ENCODE measurements at regions not wholly inside any gene's neighbourhood (a gene's known extent, or its start where the extent isn't known, plus 50 kb on each side); places are given as distances from the start of the nearest gene placed in this dataset.

- ChIA-PET CTCF (interaction anchor here (0.6 kb wide), 1 partner anchor 211 kb away, joined by 3 read pairs; no protein-coding TSS in a partner anchor), POLR2A (no interaction called here)
- DNase-seq (ENCODE audit: extremely low spot score): no peak
- no peak for TF ChIP-seq SP1 (IDR thresholded peaks at IDR 0.05)
- TF ChIP-seq ELF4 (IDR thresholded peaks at IDR 0.05): no peak
- TF ChIP-seq ARNT (IDR thresholded peaks at IDR 0.05): no peak
- TF ChIP-seq LEF1 (IDR thresholded peaks at IDR 0.05; ENCODE audit: borderline replicate concordance): no peak
- TF ChIP-seq NFRKB (IDR thresholded peaks at IDR 0.05): no peak
- no peak for TF ChIP-seq HDGF (IDR thresholded peaks at IDR 0.05; ENCODE audit: borderline replicate concordance)
Measured at GRCh38 chr13:63209330-63210017, 1793.8 kb upstream of the PCDH20 start.

DNA sequence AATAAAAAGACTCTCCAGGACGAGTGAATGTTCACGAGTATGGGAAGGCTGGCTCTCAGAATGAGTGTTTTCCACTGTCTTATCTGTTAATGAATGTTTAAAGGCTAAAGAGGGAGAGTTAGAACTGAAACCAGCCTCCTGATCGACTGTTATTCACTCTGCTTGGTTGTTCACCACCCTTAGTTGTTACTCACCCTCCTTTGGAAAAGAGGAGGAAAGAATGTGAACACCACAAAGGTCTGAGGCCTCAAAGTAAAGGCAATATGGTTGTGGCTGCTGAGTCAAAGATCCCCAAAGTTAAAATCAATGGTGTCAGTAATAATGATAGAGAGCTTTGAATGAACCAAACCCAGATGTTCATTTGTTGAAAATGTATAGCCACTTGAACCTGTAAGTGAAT lies 1793.2 kb upstream of the PCDH20 start:
- POLR2A ChIA-PET: no interaction called here
- CTCF ChIA-PET: interaction anchor here (0.6 kb wide), 1 partner anchor 212 kb away, joined by 3 read pairs; no protein-coding TSS in a partner anchor

DNA sequence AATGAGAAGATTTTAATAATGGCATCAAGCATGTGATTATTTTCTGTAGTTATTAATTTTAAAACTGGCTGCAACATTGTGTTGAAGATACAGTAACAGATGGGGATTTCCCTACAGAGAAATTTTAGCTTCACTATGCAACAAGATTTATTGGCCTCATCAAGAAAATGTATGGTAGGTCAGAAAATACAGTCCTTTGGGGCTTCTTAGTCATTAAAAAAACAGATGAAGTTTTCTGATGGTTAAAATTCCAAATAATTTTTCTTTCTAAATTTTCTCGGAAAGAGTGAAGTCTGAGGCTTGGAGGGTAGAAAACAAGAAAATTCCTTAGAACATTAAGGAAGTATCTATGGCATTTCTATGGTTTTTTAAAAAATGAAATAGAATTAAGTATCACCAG lies 1790.8 kb upstream of the PCDH20 start:
- no peak for TF ChIP-seq L3MBTL2 (conservative IDR thresholded peaks at IDR 0.05)
- TF ChIP-seq NFRKB (IDR thresholded peaks at IDR 0.05): no peak
- no peak for TF ChIP-seq TARDBP (IDR thresholded peaks at IDR 0.05)
- no peak for TF ChIP-seq PKNOX1 (IDR thresholded peaks at IDR 0.05)
- no peak for TF ChIP-seq SUZ12 (IDR thresholded peaks at IDR 0.05)
- no peak for TF ChIP-seq ARNT (IDR thresholded peaks at IDR 0.05)
- no peak for TF ChIP-seq ELF4 (IDR thresholded peaks at IDR 0.05)
- TF ChIP-seq HDGF (IDR thresholded peaks at IDR 0.05; ENCODE audit: borderline replicate concordance): no peak
- TF ChIP-seq SP1 (IDR thresholded peaks at IDR 0.05): no peak
- TF ChIP-seq FOXA1 (IDR thresholded peaks at IDR 0.05): no peak
- no peak for TF ChIP-seq CTBP1 (IDR thresholded peaks at IDR 0.05; ENCODE audit: borderline replicate concordance)
- TF ChIP-seq FOXK2 (IDR thresholded peaks at IDR 0.05): no peak
- TF ChIP-seq LEF1 (IDR thresholded peaks at IDR 0.05; ENCODE audit: borderline replicate concordance): no peak
- TF ChIP-seq ZNF384 (IDR thresholded peaks at IDR 0.05): no peak
- TF ChIP-seq BHLHE40 (IDR thresholded peaks at IDR 0.05; ENCODE audit: borderline replicate concordance): no peak
- TF ChIP-seq FOXM1 (IDR thresholded peaks at IDR 0.05; ENCODE audit: borderline replicate concordance): no peak
- CTCF ChIA-PET: interaction anchor here (0.7 kb wide), 1 partner anchor 123 kb away, joined by 3 read pairs; no protein-coding TSS in a partner anchor
- POLR2A ChIA-PET: no interaction called here
- no peak for DNase-seq (ENCODE audit: extremely low spot score)

More for the DNA sequence above, 1793.2 kb upstream of the PCDH20 start:
- no peak for DNase-seq (ENCODE audit: extremely low spot score)
- no peak for TF ChIP-seq FOXK2 (IDR thresholded peaks at IDR 0.05)
- TF ChIP-seq ZNF384 (IDR thresholded peaks at IDR 0.05): no peak
- no peak for TF ChIP-seq LEF1 (IDR thresholded peaks at IDR 0.05; ENCODE audit: borderline replicate concordance)
- TF ChIP-seq NFRKB (IDR thresholded peaks at IDR 0.05): no peak
- TF ChIP-seq TARDBP (IDR thresholded peaks at IDR 0.05): no peak
- no peak for TF ChIP-seq SP1 (IDR thresholded peaks at IDR 0.05)
- TF ChIP-seq ARNT (IDR thresholded peaks at IDR 0.05): no peak
- TF ChIP-seq L3MBTL2 (conservative IDR thresholded peaks at IDR 0.05): no peak
- no peak for TF ChIP-seq BHLHE40 (IDR thresholded peaks at IDR 0.05; ENCODE audit: borderline replicate concordance)
- no peak for TF ChIP-seq HDGF (IDR thresholded peaks at IDR 0.05; ENCODE audit: borderline replicate concordance)
- no peak for TF ChIP-seq PKNOX1 (IDR thresholded peaks at IDR 0.05)
- no peak for TF ChIP-seq SUZ12 (IDR thresholded peaks at IDR 0.05)
- TF ChIP-seq FOXA1 (IDR thresholded peaks at IDR 0.05): no peak
- TF ChIP-seq CTBP1 (IDR thresholded peaks at IDR 0.05; ENCODE audit: borderline replicate concordance): no peak
- no peak for TF ChIP-seq ELF4 (IDR thresholded peaks at IDR 0.05)
- TF ChIP-seq FOXM1 (IDR thresholded peaks at IDR 0.05; ENCODE audit: borderline replicate concordance): no peak

GRCh38 chr13:63201493-63201892 lies 1785.8 kb upstream of the PCDH20 start:
- TF ChIP-seq FOXM1 (IDR thresholded peaks at IDR 0.05; ENCODE audit: borderline replicate concordance) (no peak), BHLHE40 (IDR thresholded peaks at IDR 0.05; ENCODE audit: borderline replicate concordance) (no peak)
- ChIA-PET CTCF (interaction anchor here (0.5 kb wide), 1 partner anchor 435 kb away, joined by 3 read pairs; no protein-coding TSS in a partner anchor), POLR2A (no interaction called here)
- DNase-seq (ENCODE audit: extremely low spot score): no peak

DNA sequence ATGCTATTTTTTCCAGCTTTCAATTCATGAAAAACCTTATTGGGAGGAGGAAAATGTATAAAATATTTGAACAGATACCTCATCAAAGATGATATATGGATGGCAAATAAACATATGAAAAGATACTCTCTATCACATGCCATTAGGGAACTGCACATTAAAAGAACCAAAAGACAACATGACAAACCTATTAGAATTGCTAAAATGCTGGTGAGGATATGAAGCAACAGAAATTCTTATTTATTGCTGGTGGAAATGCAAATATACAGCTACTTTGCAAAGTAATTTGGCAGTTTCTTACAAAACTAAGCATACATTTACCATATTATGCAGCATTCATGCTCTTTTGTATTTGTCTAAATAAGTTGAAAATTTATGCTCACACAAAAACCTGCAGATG lies 1783.9 kb upstream of the PCDH20 start:
- DNase-seq (ENCODE audit: extremely low spot score): no peak
- POLR2A ChIA-PET: no interaction called here
- TF ChIP-seq PKNOX1 (IDR thresholded peaks at IDR 0.05) (no peak), ZNF384 (IDR thresholded peaks at IDR 0.05) (no peak), BHLHE40 (IDR thresholded peaks at IDR 0.05; ENCODE audit: borderline replicate concordance) (no peak)
- CTCF ChIA-PET: interaction anchor here (1.0 kb wide), 1 partner anchor 9 kb away, joined by 3 read pairs; no protein-coding TSS in a partner anchor

DNA sequence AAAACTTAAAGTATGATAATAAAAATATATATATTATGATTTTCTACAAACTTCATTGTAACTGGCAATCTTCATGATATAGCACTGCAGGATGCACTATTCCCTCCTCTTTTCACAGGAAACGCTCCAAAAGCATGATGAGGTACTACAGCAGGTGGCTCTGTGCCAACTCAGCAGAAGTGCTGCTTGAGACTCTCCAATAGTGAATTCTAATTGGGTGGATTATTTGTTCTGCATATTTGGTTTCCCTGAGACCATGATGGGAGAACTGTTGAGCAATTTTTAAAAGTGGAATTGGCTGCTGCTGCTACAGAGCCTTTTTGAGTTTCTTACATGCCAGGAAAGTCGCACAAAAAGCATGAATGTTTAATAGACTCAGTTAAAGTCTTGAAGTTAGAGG lies 1782.4 kb upstream of the PCDH20 start:
- POLR2A ChIA-PET: no interaction called here
- no peak for TF ChIP-seq SP1 (IDR thresholded peaks at IDR 0.05)
- TF ChIP-seq FOXA1 (IDR thresholded peaks at IDR 0.05): no peak
- TF ChIP-seq FOXM1 (IDR thresholded peaks at IDR 0.05; ENCODE audit: borderline replicate concordance): no peak
- no peak for DNase-seq (ENCODE audit: extremely low spot score)
- CTCF ChIA-PET: no interaction called here

GRCh38 chr13:63195726-63196125 lies 1780.1 kb upstream of the PCDH20 start:
- POLR2A ChIA-PET: no interaction called here
- TF ChIP-seq NFRKB (IDR thresholded peaks at IDR 0.05) (no peak), ZNF384 (IDR thresholded peaks at IDR 0.05) (no peak)

More at GRCh38 chr13:63195726-63196125, 1780.1 kb upstream of the PCDH20 start:
- CTCF ChIA-PET: no interaction called here
- no peak for DNase-seq (ENCODE audit: extremely low spot score)

Measured in HEK293T (cell line).